OCI-LY1 (cell line): ENCODE measurements at regions not wholly inside any gene's neighbourhood (a gene's known extent, or its start where the extent isn't known, plus 50 kb on each side); places are given as distances from the start of the nearest gene placed in this dataset.

Experiments used
- CTCF ChIP-seq: fragments of 200-600 bp; sonication (generic), shearing (Covaris generic); IDR thresholded peaks from 2 replicates; pipeline ENCODE4 v1.5.1; 2017; ENCODE audit warnings: mild to moderate bottlenecking, antibody characterized with exemption, low read length, moderate library complexity, mixed read lengths
- EZH2 ChIP-seq: fragments of 200-600 bp; sonication (generic), shearing (Covaris generic); IDR thresholded peaks from 2 replicates; pipeline ENCODE4 v1.8.0; 2017; ENCODE audit warnings: borderline replicate concordance, mixed run types, mild to moderate bottlenecking, antibody characterized with exemption, low read length, moderate library complexity, mixed read lengths

GRCh38 chrX:13933352-13933751 is 96.3 kb downstream of the GEMIN8 start:
- TF ChIP-seq CTCF, result no peak
- TF ChIP-seq EZH2, result no peak
